B cell (primary cell): ENCODE measurements at regions not wholly inside any gene's neighbourhood (a gene's known extent, or its start where the extent isn't known, plus 50 kb on each side); places are given as distances from the start of the nearest gene placed in this dataset.

Experiments used
- CTCF ChIP-seq: fragments of 200-600 bp; IDR thresholded peaks from one replicate; pipeline ENCODE4 v1.8.0; 2022; ENCODE audit warnings: antibody characterized with exemption, mild to moderate bottlenecking
- EZH2 ChIP-seq: IDR thresholded peaks from 2 replicates; pipeline ENCODE4 v1.6.1; 2012; ENCODE audit warnings: borderline replicate concordance, low read depth, mild to moderate bottlenecking, moderate library complexity, low read length; ENCODE audit not compliant: insufficient read depth, poor library complexity, severe bottlenecking

GRCh38 chr6:71179249-71179885 is 109.2 kb upstream of the OGFRL1 start:
- no peak for TF ChIP-seq CTCF
- no peak for TF ChIP-seq EZH2
